ENCODE measurements at regions not wholly inside any gene's neighbourhood (a gene's known extent, or its start where the extent isn't known, plus 50 kb on each side); places are given as distances from the start of the nearest gene placed in this dataset.
A peak's percentile ranks its signal among the peaks of the same experiment; 100 is the strongest.

DNA sequence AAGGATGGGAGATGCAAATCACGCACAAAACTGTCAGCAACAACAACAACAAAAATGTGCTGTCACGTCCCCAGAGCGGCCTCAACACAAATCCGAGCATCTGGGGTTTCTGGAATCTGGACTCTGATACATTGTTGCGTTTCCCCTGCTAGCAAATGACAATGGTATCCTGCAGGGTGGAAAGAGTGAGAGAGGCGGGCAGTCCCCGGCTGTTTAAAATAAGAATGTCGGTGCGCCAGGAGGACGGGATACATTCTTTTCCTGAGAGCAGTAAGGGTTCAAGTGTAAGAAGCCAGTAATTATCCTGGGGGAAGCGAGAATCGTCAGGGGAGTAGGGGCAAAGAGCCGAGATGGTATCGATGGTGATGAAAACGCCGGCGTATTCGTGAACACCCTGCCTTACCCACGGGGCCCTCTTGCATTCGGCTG is 310.2 kb downstream of the ASMT start:
- TF ChIP-seq, protein P1, sequence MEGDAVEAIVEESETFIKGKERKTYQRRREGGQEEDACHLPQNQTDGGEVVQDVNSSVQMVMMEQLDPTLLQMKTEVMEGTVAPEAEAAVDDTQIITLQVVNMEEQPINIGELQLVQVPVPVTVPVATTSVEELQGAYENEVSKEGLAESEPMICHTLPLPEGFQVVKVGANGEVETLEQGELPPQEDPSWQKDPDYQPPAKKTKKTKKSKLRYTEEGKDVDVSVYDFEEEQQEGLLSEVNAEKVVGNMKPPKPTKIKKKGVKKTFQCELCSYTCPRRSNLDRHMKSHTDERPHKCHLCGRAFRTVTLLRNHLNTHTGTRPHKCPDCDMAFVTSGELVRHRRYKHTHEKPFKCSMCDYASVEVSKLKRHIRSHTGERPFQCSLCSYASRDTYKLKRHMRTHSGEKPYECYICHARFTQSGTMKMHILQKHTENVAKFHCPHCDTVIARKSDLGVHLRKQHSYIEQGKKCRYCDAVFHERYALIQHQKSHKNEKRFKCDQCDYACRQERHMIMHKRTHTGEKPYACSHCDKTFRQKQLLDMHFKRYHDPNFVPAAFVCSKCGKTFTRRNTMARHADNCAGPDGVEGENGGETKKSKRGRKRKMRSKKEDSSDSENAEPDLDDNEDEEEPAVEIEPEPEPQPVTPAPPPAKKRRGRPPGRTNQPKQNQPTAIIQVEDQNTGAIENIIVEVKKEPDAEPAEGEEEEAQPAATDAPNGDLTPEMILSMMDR (IDR thresholded peaks at IDR 0.05; ENCODE audit: poor library complexity, severe bottlenecking) = no peak
- peaks cover 5% of the 10 kb centered on the region for H3K9me3 ChIP-seq (ENCODE audit: severe bottlenecking)
- ATAC-seq (ENCODE audit: low read depth) (peak; percentile 23; the same call in 1 of the 3 replicates), DNase-seq (ENCODE audit: low spot score) (no peak)
- no peaks in the 10 kb centered on the region for H3K4me1 ChIP-seq (ENCODE audit: insufficient read depth, poor library complexity, severe bottlenecking)
- H3K27ac ChIP-seq (ENCODE audit: poor library complexity, severe bottlenecking) = no peak overlapping the region
- no peak overlapping the region for H3K4me3 ChIP-seq (ENCODE audit: severe bottlenecking)
- no peaks in the 10 kb centered on the region for H3K27me3 ChIP-seq (ENCODE audit: insufficient read depth, poor library complexity, severe bottlenecking)
- no peaks in the 10 kb centered on the region for H3K36me3 ChIP-seq (ENCODE audit: low read depth)

DNA sequence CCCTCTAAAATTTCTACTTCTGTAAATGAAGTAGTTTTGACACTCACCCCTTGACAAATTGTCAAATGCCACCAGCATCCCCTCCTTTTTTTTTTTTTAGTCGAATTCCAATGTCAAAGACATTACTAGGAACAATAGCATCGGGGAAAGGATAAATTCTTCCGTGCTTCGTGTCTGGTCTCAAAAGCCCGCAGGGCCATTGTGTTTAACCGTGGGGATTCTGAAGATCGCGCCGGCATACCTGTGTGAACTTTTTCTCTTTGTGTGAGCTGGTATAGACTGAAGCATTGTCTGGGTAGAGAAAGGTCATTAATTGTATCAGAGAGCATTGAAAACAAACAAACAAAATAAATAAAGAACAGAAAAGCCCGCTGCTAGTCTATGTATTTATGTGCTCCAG is 313.9 kb downstream of the ASMT start:
- H3K4me1 ChIP-seq (ENCODE audit: insufficient read depth, poor library complexity, severe bottlenecking) = no peaks in the 10 kb centered on the region
- DNase-seq (ENCODE audit: low spot score) (no peak), ATAC-seq (ENCODE audit: low read depth) (no peak)
- H3K36me3 ChIP-seq (ENCODE audit: low read depth) = no peaks in the 10 kb centered on the region
- no peak overlapping the region for H3K4me3 ChIP-seq (ENCODE audit: severe bottlenecking)
- H3K27me3 ChIP-seq (ENCODE audit: insufficient read depth, poor library complexity, severe bottlenecking) = no peaks in the 10 kb centered on the region
- no peak overlapping the region for H3K27ac ChIP-seq (ENCODE audit: poor library complexity, severe bottlenecking)
- TF ChIP-seq, protein P1 (IDR thresholded peaks at IDR 0.05; ENCODE audit: poor library complexity, severe bottlenecking) = no peak
- peaks cover 5% of the 10 kb centered on the region for H3K9me3 ChIP-seq (ENCODE audit: severe bottlenecking)

DNA sequence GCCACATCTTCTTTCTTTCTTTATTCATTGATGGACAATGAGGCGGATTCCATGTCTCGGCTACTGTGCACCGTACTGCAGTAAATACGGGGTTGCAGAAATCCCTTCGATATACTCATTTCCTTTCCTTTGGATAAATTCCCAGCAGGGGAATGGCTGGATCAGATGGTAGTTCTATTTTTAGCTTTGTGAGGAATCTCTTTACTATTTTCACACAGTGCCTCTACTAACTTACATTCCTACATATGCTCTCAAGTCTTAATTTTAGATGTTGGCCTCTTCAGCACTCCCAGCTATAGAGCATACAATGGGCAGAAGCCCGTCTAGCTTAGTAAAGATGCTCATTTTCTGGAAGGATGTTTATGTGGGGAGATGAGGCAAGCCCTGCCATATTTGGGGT is 317.4 kb downstream of the ASMT start:
- DNase-seq (ENCODE audit: low spot score) (no peak), ATAC-seq (ENCODE audit: low read depth) (no peak)
- Histone ChIP-seq H3K9me3 (ENCODE audit: severe bottlenecking) (peaks cover 3% of the 10 kb centered on the region), H3K27ac (ENCODE audit: poor library complexity, severe bottlenecking) (no peak overlapping the region), H3K27me3 (ENCODE audit: insufficient read depth, poor library complexity, severe bottlenecking) (no peaks in the 10 kb centered on the region), H3K4me1 (ENCODE audit: insufficient read depth, poor library complexity, severe bottlenecking) (no peaks in the 10 kb centered on the region), H3K36me3 (ENCODE audit: low read depth) (no peaks in the 10 kb centered on the region), H3K4me3 (ENCODE audit: severe bottlenecking) (no peak overlapping the region)
- TF ChIP-seq, protein P1 (IDR thresholded peaks at IDR 0.05; ENCODE audit: poor library complexity, severe bottlenecking) = no peak

DNA sequence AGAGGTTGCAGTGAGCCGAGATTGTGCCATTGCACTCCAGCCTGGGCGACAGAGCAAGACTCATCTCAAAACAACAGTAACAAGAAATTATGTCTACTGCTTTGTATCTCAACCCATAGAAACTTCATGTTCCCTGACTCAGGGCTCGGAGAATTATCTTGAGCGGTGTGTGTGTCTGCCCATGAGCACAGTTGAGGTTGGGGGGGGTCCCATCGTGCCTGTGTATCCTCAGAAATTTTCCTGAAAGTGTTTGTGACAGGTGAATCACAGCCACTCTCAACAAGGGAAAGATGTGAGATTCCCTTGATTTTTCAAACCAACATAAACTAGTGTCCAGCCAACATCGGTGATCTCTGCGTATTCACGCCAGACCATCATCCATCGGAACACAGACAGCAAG is 319.1 kb downstream of the ASMT start:
- TF ChIP-seq, protein P1 (IDR thresholded peaks at IDR 0.05; ENCODE audit: poor library complexity, severe bottlenecking) = no peak
- no peaks in the 10 kb centered on the region for H3K36me3 ChIP-seq (ENCODE audit: low read depth)
- no peaks in the 10 kb centered on the region for H3K27me3 ChIP-seq (ENCODE audit: insufficient read depth, poor library complexity, severe bottlenecking)
- H3K4me3 ChIP-seq (ENCODE audit: severe bottlenecking) = no peak overlapping the region
- H3K9me3 ChIP-seq (ENCODE audit: severe bottlenecking) = peaks cover 9% of the 10 kb centered on the region
- no peak overlapping the region for H3K27ac ChIP-seq (ENCODE audit: poor library complexity, severe bottlenecking)
- DNase-seq (ENCODE audit: low spot score) (no peak), ATAC-seq (ENCODE audit: low read depth) (no peak)
- H3K4me1 ChIP-seq (ENCODE audit: insufficient read depth, poor library complexity, severe bottlenecking) = no peaks in the 10 kb centered on the region

DNA sequence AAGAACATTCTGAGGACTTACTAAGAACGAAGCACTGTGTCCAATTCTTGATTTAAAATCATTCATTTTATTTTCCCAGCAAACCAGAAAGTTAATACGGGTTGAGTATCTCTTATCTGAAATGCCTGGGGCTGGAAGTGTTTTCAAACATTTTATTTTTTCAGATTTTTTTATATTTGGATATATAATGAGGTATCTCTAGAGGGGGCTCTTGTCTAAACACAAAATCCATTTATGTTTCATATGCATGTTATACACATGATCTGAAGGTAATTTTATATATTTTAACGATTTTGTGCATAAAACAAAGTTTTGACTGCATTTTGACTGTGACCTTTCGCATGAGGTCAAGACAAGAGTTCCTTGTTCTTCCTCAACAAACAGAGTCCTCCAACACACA is 320.9 kb downstream of the ASMT start:
- DNase-seq (ENCODE audit: low spot score) (no peak), ATAC-seq (ENCODE audit: low read depth) (no peak)
- Histone ChIP-seq H3K4me3 (ENCODE audit: severe bottlenecking) (no peak overlapping the region), H3K9me3 (ENCODE audit: severe bottlenecking) (peaks cover 11% of the 10 kb centered on the region), H3K4me1 (ENCODE audit: insufficient read depth, poor library complexity, severe bottlenecking) (no peaks in the 10 kb centered on the region), H3K27me3 (ENCODE audit: insufficient read depth, poor library complexity, severe bottlenecking) (no peaks in the 10 kb centered on the region), H3K27ac (ENCODE audit: poor library complexity, severe bottlenecking) (no peak overlapping the region), H3K36me3 (ENCODE audit: low read depth) (no peaks in the 10 kb centered on the region)
- TF ChIP-seq, protein P1 (IDR thresholded peaks at IDR 0.05; ENCODE audit: poor library complexity, severe bottlenecking) = no peak

Data from RWPE2 (cell line).